Adrenal gland (tissue), 5 donors: ENCODE measurements at regions not wholly inside any gene's neighbourhood (a gene's known extent, or its start where the extent isn't known, plus 50 kb on each side); places are given as distances from the start of the nearest gene placed in this dataset.

ENCODE experiments used
- POLR2A ChIP-seq, 2 donors: fragments of 450-650 bp; IDR thresholded peaks; one replicate each; pipeline ENCODE4 v1.6.1; 2017; ENCODE audit warnings: antibody characterized with exemption in 2 of 2, mild to moderate bottlenecking in 2 of 2, moderate library complexity in 1 of 2
- TF ChIP-seq, protein P1 (sequence below), 6 experiments: fragments of 450-650 bp in 4 of 6; fragments of 200-600 bp in 2 of 6; sonication (generic) in 1 of 6; IDR thresholded peaks; 1 replicate in 5 of 6; 2 replicates in 1 of 6; pipeline versions ENCODE4 v1.5.1 to v1.8.0; 2016 to 2021; ENCODE audit warnings: antibody characterized with exemption in 6 of 6, mild to moderate bottlenecking in 2 of 6, moderate library complexity in 1 of 6
- donor health status: DM: no; HTN: no; CAD: no.

DNA sequence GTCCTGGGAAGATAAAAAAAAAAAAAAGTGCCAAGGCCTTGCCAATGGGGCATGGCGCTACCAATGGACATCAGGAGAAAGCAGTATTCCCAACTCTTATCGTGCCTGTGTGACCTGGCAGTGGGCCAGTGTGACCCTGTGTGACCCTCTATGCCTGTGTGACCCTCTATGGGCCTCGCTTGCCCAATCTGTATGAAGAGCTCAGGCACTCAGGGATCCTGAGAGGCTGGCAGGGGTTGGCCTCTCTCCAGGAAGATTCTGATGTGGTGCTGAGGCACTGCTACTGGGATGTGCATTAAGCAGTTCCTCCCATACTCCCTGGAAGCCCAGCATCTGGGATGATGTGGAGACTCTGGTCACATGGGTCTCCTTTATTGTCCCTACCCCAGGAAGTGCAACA is 179.2 kb downstream of the MACROH2A1 start:
- TF ChIP-seq POLR2A (IDR thresholded peaks at IDR 0.05): no peak
- TF ChIP-seq, protein P1, sequence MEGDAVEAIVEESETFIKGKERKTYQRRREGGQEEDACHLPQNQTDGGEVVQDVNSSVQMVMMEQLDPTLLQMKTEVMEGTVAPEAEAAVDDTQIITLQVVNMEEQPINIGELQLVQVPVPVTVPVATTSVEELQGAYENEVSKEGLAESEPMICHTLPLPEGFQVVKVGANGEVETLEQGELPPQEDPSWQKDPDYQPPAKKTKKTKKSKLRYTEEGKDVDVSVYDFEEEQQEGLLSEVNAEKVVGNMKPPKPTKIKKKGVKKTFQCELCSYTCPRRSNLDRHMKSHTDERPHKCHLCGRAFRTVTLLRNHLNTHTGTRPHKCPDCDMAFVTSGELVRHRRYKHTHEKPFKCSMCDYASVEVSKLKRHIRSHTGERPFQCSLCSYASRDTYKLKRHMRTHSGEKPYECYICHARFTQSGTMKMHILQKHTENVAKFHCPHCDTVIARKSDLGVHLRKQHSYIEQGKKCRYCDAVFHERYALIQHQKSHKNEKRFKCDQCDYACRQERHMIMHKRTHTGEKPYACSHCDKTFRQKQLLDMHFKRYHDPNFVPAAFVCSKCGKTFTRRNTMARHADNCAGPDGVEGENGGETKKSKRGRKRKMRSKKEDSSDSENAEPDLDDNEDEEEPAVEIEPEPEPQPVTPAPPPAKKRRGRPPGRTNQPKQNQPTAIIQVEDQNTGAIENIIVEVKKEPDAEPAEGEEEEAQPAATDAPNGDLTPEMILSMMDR (IDR thresholded peaks at IDR 0.05): no peak
